GM21717 (cell line): ENCODE measurements at regions not wholly inside any gene's neighbourhood (a gene's known extent, or its start where the extent isn't known, plus 50 kb on each side); places are given as distances from the start of the nearest gene placed in this dataset.

ENCODE experiments used
- ATAC-seq: cut with Tn5 transposase; IDR thresholded peaks from one replicate; pipeline ENCODE4 v1.9.1; 2021; ENCODE audit warnings: mild to moderate bottlenecking, moderate library complexity; ENCODE audit not compliant: unreplicated experiment

DNA sequence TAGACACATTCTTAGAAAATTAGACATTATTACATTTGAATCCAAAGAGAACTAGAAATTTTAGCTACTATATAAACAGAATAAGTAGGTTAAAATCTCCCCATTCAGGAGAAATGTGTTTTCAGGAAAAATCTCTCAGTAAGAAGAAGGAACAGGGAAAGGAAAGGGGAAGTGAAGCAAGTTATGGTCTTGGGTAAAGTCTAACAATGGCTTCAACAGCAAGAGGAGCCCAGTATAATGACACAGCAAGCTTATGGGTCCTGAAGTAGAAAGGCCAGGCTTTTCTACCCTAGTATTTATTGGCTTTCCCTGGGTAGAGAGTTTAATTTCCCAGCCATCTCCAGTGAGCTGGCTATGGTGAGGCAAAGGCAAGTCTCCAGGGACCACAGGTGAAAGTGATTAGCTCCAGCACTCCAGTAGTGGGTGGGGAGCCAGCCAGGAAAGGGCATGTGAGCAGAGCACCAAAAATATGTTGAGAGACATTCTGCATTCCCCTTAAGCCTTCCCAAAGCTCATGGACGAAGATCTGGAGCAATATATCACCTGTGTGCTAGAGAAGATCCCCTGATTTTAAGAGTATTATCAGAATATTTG is 981.7 kb downstream of the NR2F1-AS1 start:
- no peak for ATAC-seq

DNA sequence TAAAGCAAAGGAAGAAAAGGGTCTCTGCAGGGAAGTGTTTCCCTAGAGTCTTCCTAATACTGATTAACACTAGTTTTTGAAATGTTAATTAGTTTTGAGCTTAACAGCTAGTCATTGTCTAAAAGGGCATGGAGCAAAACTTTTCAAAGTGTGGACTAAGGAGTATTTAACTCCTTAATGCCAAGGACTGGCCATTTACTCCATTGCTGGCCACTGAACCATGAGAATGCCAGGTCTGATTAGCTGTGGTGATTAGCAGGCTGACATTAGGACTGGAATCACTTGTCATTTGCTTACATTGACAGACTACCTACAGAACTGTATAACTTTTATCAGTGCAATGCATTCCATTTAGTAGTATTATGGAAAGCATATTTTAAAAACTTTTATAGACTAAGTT is 987.0 kb downstream of the NR2F1-AS1 start:
- ATAC-seq, result no peak

DNA sequence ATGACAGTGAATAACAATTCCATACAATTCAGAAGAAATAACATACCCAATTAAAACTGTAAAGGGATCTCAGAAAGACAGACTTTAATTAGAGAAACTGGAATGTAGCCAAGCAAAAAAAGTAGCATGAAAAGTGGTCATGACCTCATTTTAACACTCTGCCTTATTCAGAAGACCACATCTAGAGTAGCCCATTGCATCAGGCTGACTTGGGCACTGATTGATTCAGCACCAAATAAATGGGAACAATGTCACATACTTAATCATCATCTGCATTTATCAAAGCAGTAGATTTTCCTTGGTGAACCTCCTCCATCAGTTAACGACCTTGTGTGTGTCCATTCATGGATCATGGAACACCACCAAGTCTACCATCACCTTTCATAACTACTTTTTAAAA is 992.1 kb downstream of the NR2F1-AS1 start:
- no peak for ATAC-seq

DNA sequence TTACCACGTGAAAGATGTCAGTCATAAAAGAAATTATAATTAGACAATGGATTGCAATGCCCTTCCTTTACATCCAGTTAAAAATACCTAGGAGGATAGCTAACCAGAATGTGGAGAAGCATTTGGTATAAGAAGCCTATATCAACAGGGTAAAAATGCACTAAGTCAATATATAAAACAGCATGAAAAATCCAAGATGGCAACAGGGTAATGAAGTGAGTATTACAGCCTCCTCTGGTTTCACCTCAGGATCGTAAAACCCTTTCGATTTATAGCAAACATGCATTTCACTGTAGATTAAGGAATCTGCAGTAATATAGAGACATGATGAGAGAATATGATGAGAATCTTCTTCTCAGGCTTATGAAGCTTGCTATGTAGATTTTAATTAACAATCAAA is 999.3 kb downstream of the NR2F1-AS1 start:
- ATAC-seq, result no peak

DNA sequence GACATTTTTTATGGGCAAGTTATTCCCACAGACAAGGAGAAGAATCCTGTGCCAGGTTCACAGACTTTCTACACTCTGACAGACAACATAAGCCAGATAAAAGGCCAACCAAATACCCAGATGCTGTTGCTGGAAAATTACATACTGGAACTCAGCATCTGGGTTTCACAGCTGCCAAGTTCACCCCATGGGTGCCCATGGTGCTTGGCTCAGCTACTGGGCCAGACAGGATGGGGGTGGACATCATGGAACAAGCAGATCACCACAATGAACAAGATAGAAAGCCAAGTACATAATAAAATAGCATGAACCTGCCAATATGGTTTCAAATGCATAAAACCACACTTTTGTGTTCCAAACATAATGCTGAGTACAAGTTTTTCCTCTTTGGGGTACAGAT is 999.8 kb downstream of the NR2F1-AS1 start:
- no peak for ATAC-seq

DNA sequence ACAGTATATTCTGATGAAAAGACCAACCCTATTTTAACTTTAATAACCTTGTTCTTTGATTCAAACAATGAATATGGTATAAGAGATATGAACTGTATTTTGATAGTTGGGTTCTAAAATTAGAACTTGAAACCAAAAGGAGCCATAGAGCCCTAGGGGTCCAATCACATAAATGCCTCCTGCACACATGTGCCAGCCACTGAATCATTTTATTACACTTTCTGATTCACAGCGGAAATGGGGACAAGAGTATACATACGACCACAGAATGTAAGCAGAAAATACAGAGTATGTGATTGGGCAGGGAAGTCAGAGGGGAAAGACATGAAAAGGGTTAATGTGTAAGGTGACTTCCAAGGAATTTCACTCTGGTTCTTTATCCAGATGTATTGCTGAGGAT is 1000.2 kb downstream of the NR2F1-AS1 start:
- no peak for ATAC-seq

DNA sequence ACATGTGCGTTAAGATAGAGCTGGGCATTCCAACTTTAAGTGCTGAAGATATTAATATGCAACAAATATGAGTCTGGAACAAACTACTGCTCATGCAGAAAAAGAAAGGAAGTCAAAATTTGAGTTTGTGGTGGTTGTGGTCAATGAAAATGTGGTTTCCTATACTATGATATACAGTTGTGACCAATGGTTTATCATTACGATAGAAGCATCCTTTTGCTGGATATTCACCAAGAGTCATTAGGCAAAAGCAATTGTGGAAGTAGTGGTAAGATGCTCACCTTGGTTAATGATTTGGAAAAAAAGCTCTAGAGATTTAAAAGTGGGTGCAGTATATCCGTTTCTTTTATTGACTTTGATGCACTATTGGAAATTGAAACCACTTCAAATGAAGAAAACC is 1007.0 kb downstream of the NR2F1-AS1 start:
- ATAC-seq, result no peak

DNA sequence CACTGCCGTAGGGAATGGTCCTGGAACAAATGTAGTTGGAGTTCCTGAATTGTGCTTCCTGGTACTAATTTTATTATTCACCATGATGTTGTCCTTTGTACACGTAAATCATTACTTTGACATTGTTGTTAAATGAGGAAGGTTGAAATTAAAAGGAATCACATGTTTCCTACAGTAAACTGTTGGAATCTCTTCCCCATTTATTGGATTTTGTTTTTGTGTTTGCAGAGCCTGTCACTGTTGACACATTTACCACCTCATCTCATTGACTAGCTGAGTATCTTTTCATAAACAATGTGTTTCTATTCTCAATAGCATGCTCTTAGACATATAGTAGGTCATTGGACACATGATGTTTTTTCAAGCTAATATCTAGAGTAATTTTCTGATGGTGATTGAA is 1012.5 kb downstream of the NR2F1-AS1 start:
- ATAC-seq, result no peak

DNA sequence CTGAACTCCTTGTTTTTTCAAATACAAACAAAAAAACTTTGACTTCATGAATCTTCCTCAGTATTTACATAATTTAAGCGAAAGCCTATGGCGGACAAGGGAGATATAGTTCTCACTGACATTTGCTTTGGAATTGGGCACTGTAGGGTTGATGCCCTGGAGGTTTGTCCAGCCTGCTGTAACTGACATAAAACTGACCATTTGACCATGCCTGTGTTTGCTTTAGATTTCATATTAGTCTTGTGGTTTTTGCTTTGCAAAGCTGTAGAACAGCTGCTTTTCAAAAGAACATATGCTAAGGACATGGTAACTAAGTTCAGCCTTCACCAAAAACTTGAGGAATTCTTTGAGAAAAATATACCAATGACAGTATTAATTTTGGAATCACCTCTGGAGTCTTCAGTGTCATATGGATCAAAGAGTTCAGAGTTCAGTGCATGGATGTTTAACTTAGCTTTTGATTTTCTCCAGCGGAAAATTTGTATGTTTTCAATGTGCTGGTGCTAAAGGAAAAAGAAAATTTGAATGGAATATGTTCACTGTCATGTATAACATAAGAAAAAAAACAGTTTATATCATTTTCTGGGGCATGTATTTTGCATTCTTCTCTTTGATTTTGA is 1013.1 kb downstream of the NR2F1-AS1 start:
- ATAC-seq, result no peak

DNA sequence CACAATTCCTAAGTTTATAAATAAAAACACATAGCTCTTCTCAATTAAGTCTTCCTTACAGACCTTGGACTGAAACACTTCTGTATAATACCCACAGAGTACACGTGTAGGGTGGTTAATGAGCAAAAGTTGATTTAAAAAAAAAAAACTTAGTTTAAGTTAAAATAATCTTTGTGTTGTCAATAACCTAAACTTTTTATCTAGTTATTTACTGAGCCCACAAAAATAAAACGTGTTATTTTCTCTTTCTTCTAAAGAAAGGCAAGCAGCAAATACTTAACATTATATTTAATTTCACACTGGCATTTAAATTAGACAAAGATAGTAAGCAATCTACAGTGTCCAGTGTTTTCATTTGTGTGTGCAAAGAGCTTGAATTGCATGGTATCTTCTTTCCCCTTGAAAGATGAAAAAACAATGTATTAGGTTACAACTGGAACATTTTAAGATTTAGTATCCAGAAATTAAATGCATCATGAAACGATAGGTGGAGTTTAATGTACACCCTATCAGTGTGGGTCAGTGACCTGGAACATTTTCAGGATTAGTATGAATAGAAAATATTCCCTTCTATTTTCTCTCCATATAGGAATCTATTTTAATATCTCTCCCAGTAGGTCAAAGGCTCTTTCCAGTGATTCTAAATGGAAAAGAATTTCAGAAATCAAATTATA is 1014.8 kb downstream of the NR2F1-AS1 start:
- ATAC-seq, result no peak

DNA sequence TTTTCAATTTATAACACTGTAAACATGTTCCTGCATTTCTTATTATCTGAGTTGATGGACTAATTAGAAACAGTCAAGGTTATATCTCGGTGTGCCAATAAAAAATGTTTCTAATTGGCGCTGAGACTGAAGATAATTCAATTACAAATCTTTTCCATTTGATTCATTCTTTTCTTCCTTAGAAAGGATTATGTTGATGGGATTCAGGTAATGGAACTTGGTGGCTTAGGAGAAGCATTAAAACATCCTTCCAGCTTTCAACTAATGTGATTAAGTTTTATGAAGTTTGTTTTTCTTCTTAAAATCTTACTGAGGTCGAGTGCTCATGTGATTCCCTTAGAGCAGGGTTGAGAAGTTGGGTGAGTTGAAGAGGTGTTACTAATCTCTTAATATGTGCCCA is 1015.3 kb downstream of the NR2F1-AS1 start:
- ATAC-seq, result no peak

DNA sequence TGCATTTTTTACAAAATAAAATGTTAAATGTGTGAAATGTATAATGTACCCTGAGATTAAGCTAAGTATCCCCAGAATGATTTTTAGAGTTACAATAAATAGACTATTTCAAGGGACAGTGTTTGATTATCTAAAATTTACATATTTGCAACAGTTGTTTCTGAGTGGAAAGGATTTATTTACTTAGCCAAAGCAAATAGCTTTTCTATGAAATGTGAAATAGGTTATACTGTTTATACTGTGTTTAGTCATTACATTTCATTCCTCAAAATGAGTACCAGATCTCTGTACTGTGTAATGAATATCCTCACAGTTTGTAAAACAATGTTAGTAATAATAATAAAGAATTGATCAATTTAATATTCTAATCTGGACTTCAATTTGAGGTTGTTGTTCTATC is 1019.0 kb downstream of the NR2F1-AS1 start:
- no peak for ATAC-seq

DNA sequence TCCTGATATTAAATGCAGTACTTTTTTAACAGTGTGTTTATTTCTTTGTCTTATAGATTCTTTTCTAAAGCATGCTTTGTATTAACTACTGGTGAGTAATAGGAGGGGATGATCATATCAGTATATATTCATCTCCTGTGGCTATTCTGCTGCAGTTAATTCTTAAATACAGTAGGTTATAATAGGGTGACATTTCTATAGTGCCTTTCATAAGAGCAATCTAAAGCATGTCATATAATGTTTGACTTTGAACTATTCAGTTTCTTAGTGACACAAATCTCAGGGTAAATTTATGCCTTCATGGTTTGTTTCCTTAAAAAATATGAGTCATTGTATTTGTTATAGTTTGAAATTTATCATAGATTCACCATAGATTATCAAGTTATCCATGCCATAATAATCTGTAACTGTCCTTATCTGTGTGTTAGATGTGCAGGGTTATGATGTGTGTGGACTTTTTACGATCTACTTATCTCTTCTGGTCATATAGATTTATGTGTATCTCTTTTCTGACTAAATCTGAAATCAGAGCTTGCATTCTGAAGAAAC is 1019.5 kb downstream of the NR2F1-AS1 start:
- no peak for ATAC-seq

DNA sequence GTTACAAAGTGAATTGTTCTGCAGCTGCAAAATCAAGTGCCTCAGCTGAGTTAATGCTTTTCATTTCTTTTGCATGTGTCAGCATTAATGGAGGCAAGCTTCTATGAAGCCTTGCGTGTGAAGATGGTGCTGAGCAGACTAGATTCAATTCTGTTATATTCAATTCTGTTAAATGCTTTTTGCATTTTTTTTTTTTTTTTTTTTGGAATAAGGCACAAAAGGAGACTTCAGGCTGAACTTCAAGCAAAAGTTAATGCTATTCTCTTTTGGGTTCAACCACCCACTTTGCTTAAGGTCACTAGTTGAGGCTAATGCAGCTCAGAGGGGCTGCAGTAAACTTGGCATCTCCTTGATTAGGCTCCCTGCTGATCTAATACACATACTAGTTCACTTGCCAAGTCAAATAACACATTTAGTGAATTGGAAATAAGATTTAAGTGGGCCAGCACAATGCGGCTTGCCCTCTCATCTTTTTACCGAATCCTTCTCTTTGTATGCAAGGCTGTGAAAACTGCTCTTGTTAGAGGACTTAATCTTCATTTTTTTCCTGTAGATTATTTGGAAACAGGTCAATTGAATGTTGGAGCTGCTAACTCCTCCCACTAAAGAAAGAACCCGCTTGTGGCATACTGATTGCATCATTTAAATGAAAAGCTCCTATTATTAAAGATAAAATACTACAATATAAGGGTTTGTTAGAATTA is 1020.2 kb downstream of the NR2F1-AS1 start:
- ATAC-seq, result no peak

DNA sequence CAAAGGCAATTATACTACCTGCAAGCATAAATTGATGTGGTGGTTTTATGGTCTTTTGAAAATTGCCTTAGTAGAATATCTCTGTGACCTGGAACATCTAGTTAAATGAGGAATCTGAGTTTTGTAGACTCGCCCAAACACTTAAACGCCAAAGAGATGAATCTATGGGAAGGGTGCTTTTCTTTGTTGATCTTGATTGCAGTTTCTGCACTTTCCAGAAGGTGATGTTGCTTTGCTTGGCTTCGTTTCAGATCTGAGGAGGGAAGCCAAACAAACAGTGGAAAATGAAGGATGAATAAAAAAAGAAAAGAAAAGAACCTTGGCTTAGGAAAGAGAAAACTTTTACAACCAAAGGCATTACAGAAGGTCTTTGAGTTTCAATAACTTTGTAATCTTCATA is 1021.2 kb downstream of the NR2F1-AS1 start:
- ATAC-seq, result no peak

DNA sequence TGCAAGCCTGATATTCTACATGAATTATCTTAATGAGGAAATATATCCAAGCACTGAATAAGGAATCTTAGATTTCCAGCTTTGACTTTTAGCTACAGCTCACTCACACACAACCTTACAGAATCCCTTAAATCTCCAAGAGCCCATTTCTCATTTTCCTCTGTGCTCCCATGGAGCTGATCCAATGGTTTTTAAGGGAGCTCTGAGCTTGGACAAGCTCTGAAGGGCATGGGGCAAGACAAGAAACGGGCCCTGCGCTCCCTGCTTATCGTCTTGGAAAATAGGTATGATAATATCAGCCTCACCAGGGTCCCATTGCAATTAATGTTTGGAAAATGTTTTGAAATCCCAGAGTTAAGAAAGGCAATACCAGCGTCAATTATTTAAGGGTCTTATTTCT is 1021.7 kb downstream of the NR2F1-AS1 start:
- no peak for ATAC-seq

DNA sequence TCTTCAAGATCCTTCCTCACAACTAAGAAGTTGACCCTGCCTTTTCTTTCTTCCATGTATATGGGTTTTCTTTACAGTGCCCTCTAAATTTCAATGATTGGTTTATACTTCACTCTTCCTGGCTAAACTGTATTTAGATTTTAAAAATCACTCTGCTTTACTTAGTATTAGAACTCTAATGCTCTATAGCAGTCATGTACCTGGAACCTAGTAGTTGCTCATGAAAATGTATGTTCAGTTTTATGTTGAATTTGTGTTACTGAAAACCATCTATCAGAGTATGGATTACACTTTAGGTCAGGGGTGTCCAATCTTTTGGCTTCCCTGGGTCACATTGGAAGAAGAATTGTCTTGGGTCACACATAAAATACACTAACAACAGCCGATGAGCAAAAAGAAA is 1024.3 kb downstream of the NR2F1-AS1 start:
- no peak for ATAC-seq

DNA sequence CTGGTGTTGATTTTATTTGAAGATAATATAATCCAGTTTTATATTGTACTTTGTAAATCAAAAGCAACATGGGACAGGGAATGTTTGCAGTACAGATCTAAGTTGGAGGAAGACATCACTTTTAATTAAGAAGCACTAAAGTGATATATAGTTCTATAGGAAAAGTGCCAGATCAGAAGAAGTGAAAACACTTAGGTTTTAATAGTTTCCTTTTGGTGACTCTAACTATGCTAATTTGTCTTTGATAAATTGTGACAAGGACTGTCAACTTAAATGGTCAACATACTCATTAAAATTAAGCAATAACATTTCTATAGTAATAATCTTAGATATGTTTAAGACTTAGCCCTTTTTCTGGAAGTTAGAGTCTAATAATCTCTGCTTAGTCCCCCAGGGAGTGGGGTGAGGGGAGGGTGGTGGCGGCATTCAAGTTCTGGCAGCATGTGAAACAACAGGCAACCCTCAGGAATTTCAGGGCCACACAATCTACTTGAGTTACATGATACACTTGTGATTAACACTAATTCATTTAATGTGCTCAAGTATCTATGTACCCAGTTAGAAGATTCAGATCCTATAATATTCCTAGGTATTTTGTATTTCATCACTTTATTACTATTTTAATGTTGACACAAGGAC is 1026.5 kb downstream of the NR2F1-AS1 start:
- no peak for ATAC-seq

DNA sequence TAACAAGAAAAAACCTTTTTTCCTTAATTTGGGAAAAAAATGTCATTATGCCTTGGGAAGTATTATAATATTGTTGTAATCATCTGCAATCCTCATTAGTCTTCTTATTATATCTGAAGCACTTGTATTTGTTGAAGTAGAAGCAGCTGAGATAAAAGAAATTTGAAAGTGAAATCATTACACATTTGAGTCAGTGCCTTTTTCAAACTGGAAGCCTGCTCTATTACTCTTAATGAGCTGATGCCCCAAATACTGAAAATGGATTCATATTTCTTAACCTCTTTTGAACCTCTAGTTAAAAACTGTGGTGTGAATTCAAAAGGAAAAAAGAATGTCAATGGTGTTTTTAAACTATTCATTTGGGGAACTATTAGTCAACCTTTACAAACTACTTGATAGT is 1027.7 kb downstream of the NR2F1-AS1 start:
- ATAC-seq, result no peak

DNA sequence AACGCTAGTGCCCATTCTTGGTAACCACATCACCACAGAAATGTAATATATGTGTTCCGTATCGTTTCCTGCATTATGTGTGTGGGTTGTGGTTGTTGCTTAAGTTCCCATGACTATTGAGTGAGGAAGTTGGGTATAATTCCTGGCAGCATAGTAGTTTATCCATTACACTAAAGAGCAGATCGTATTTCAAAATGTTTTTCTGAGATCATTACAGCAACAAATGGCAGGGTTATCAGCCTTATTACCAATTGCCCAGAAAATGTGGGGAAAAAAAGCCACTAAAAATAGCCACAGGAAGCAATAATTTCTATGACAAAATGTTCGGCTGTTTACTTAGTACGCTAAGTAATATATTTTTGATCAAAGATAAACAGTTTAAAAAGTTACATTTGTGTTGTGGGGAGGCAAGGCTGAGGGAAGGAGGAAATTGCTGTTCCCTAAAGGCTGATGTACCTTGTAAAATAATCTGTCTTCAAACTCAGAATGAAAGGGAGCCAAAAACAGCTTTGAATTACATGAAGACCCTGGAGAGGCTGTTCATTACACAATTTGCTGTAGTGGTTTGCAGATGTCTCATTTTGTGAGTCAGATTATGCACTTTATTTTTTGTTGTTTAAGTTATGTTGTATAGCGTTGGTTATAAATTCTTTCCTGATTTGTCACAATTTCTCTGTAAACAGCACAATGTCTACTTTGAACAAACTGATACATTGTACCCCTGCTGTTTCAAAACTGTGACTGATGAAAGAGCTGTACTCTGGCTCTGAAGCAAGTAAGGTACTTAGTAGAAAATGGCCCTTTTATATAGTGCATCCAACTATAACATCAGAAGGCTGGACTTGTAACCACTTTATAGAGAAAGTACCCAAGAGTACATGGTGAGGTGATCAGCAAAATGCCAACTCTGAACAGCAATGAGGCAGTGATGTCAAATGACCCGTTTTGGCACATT is 1028.5 kb downstream of the NR2F1-AS1 start:
- no peak for ATAC-seq
